DMS 273 treated with DMSO at 0.1 percent for 48 hours (cell line): ENCODE measurements at regions not wholly inside any gene's neighbourhood (a gene's known extent, or its start where the extent isn't known, plus 50 kb on each side); places are given as distances from the start of the nearest gene placed in this dataset.
"Not testable (repeated sequence)": the region's sequence is repeated elsewhere in the genome, so short reads cannot be mapped to it uniquely, and the experiment has no call there.

Experiments
- DNase-seq: peaks from one replicate; lab custom pipeline; 2025; lab: John Stamatoyannopoulos, UW

- DNase-seq, result no peak
Measured at GRCh38 chr12:59084511-59085375, 164.4 kb upstream of the LRIG3 start.

- DNase-seq, result no peak
Measured at GRCh38 chr12:59082952-59083351, 162.6 kb upstream of the LRIG3 start.

GRCh38 chr12:59080101-59080500, 159.8 kb upstream of the LRIG3 start:
- DNase-seq, result no peak

- DNase-seq, result no peak
Measured at GRCh38 chr12:59079472-59079871, 159.2 kb upstream of the LRIG3 start.

- DNase-seq, result no peak
Measured at GRCh38 chr12:59079002-59079401, 158.7 kb upstream of the LRIG3 start.

GRCh38 chr12:59077575-59078426, 157.5 kb upstream of the LRIG3 start:
- DNase-seq, result no peak

GRCh38 chr12:59077153-59077552, 156.8 kb upstream of the LRIG3 start:
- DNase-seq, result no peak

- no peak for DNase-seq
Measured at GRCh38 chr12:59076622-59077021, 156.3 kb upstream of the LRIG3 start.

GRCh38 chr12:59075968-59076490, 155.7 kb upstream of the LRIG3 start:
- DNase-seq, result no peak

- no peak for DNase-seq
Measured at GRCh38 chr12:59075141-59075540, 154.8 kb upstream of the LRIG3 start.

GRCh38 chr12:59070322-59070933, 150.1 kb upstream of the LRIG3 start:
- DNase-seq, result no peak

- DNase-seq, result no peak
Measured at GRCh38 chr12:59069516-59069915, 149.2 kb upstream of the LRIG3 start.

GRCh38 chr12:59068436-59068835, 148.1 kb upstream of the LRIG3 start:
- DNase-seq, result no peak

GRCh38 chr12:59067083-59067482, 146.8 kb upstream of the LRIG3 start:
- DNase-seq, result no peak

- no peak for DNase-seq
Measured at GRCh38 chr12:59066445-59066844, 146.1 kb upstream of the LRIG3 start.

- no peak for DNase-seq
Measured at GRCh38 chr12:59059088-59059935, 139.0 kb upstream of the LRIG3 start.

GRCh38 chr12:59056966-59057365, 136.7 kb upstream of the LRIG3 start:
- no peak for DNase-seq

- DNase-seq, result no peak
Measured at GRCh38 chr12:59055204-59055860, 135.0 kb upstream of the LRIG3 start.

- not testable (repeated sequence) for DNase-seq
Measured at GRCh38 chr12:59053266-59053899, 133.1 kb upstream of the LRIG3 start.

GRCh38 chr12:59046763-59047534, 126.6 kb upstream of the LRIG3 start:
- no peak for DNase-seq
